GM21447 (cell line): ENCODE measurements at regions not wholly inside any gene's neighbourhood (a gene's known extent, or its start where the extent isn't known, plus 50 kb on each side); places are given as distances from the start of the nearest gene placed in this dataset.
A peak's percentile ranks its signal among the peaks of the same experiment; 100 is the strongest.
"Not testable (repeated sequence)": the region's sequence is repeated elsewhere in the genome, so short reads cannot be mapped to it uniquely, and the experiment has no call there.

Source experiments
- ATAC-seq: cut with Tn5 transposase; IDR thresholded peaks from one replicate; pipeline ENCODE4 v1.9.1; 2021; ENCODE audit not compliant: unreplicated experiment

DNA sequence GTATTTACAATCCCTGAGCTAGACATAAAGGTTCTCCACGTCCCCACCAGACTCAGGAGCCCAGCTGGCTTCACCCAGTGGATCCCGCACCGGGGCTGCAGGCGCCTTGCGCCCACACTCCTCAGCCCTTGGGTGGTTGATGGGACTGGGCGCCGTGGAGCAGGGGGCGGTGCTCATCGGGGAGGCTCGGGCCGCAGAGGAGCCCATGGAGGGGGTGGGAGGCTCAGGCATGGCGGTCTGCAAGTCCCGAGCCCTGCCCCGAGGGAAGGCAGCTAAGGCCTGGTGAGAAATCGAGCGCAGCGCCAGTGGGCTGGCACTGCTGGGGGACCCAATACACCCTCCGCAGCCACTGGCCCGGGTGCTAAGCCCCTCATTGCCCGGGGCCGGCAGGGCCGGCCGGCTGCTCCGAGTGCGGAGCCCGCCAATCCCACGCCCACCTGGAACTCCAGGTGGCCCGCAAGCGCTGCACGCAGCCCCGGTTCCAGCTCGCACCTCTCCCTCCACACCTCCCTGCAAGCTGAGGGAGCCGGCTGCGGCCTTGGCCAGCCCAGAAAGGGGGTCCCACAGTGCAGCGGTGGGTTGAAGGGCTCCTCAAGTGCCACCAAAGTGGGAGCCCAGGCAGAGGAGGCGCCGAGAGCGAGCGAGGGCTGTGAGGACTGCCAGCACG, 260.9 kb upstream of the BTG1 start:
- not testable (repeated sequence) for ATAC-seq

DNA sequence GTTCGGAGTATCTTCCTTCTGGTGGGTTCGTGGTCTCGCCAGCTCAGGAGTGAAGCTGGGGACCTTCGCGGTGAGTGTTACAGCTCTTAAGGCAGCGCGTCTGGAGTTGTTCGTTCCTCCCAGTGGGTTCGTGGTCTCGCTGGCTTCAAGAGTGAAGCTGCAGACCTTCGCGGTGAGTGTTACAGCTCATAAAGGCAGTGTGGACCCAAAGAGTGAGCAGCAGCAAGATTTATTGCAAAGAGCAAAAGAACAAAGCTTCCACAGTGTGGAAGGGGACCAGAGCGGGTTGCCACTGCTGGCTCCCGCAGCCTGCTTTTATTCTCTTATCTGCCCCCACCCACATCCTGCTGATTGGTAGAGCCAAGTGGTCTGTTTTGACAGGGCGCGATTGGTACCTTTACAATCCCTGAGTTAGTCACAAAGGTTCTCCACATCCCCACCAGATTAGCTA, 260.2 kb upstream of the BTG1 start:
- not testable (repeated sequence) for ATAC-seq

DNA sequence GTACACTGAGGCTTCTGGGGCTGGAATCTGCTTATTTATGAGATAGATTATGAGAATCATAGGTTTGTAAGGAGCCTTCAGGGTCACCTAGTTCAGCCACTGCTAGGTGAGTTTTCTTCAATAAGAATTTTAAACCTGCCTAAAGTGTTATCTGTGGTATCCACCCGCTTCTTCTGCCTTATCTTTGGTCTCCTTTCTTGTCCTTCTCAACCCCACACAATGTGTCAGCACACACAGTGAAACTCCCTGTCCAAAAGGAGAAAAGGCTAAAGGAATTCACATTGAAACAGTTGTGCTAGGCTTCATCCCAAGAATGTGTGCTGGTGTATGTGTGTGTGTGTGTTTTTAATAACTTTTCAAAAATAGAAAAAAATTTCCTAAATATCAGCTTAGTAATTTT, 259.3 kb upstream of the BTG1 start:
- ATAC-seq: no peak

DNA sequence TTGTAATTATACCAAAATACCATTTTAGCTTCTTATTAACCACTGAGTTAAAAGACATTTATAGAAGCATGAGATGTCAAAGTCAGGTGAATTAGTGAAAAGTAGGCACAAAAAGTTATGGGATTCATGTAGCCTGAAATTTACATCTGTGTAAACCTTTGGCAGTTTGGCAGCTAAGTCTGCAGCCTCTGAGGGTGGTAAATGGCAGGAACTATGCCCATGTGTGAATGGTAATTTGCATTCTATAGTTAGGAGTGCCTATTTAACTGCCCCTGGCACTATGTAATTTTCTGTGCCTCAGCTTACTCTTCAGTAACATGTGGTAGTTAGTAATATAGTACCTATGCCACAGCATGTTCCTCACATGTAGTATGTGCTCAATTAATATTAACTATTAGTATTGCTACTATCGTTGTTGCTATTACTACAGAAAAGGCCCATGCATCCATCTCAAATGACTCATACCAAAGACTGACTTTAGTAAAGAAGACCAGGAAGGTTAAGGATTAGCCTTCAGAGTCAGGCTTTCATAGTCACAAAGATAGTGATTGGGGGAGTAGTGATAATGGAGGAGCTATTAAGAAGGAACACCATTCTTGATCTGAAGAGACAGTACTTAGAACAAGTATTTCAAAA, 258.7 kb upstream of the BTG1 start:
- ATAC-seq: no peak

- ATAC-seq: peak; percentile 84
These were observed 257.8 kb upstream of the BTG1 start for GRCh38 chr12:92403210-92404175.

DNA sequence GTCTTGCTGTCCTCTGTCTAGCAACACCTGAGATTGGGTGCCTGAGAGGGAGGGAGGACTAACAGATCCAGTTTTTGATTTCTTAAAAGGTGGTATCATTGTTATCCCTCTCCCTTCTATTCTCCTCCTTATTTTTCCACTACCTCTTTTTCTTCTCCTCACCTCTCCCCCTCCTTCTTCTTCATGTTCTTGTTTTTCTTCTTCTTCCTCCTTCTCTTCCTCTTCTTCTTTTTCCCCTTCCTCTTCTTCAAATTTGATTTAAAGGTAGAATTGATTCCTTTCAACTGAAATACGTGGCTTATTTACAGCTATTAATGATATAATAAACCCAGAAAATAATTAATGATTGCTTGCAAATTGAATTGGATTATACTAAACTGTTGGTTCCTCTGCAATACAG, 256.8 kb upstream of the BTG1 start:
- no peak for ATAC-seq

DNA sequence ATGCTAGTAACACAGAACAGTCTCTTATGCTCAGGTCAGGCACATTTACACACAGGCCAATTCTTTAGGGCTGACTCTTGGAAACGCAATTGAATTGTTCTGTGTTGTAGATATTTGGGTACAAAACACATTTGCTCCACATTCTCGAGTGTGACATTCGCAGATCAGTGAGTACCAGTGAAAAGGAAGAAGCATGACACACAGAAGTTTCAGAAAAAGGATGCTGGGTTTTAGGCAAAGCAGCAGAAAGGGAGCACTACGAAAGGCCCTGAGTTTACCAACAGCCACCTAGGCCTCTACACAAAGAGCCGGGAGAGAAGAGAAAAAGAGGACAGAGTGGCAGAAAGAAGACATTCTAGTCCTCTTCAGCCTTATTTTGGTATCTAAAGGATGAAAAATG, 254.4 kb upstream of the BTG1 start:
- peak; percentile 36 for ATAC-seq

DNA sequence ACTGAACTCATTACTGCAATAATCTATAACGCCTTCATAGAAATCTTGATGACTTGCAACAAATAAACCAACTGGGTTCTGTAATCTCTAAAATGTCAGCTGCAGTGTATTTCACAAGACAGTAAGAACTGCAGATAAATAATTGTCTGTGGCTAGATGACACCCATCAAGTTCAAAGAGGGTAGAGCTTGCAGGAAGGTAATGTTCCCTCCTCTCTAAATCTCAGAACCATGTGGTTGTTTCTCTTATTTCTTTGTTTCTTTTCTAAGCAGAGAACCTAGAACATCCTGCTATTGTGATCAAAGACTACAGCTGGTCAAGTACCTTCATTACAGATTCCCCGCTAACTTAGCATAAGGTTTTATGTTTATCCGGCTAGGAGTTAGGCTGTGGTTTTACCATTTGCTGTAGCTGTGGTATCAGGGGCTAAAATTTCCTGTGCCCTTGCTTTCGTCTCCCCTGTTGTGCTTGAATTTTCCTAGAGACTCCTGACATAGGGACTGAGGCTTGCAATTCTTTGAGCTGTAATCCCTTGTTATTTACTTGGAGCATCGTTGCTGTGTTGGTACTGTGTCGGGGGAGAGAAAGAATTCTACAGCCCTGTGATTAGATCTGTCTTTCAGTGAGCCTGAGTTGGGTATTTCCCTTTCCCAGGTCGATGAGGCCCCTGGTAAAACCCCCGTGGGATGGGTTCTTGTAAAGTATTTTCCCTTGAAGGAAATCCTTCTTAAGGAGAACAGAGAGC, 253.1 kb upstream of the BTG1 start:
- no peak for ATAC-seq

DNA sequence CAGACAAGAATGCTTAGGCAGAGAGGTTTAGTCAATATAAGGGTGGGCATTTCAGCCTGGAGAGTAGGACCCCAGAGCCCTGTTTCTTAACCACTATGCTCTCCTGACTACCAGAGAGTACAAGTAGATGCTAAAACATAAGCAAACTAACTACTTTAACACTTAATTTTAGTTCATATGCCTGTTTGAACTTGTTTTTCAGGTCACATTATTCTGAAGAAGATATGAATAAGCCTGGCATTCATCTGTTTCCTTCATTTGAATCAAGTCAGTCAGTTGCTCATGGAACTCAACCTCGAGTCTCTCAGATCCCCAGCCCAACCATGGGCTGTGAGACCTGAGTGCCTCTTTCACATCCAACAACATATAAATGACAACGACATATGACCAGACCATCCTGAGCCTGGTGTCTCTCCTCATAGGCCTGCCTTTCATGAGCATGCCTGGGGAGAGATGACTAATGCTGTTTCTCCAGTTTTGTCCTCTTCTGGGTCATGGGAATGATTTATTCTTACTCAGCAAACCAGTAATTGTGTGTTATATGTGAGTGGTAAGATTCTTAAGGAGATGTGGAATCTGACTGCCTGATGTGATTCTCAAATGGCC, 251.1 kb upstream of the BTG1 start:
- no peak for ATAC-seq

GRCh38 chr12:92395322-92395721, 249.7 kb upstream of the BTG1 start:
- ATAC-seq: no peak

- no peak for ATAC-seq
These were observed 249.2 kb upstream of the BTG1 start for GRCh38 chr12:92394895-92395294.

GRCh38 chr12:92393504-92393903, 247.9 kb upstream of the BTG1 start:
- ATAC-seq: no peak

GRCh38 chr12:92391726-92392125, 246.1 kb upstream of the BTG1 start:
- ATAC-seq: not testable (repeated sequence)

DNA sequence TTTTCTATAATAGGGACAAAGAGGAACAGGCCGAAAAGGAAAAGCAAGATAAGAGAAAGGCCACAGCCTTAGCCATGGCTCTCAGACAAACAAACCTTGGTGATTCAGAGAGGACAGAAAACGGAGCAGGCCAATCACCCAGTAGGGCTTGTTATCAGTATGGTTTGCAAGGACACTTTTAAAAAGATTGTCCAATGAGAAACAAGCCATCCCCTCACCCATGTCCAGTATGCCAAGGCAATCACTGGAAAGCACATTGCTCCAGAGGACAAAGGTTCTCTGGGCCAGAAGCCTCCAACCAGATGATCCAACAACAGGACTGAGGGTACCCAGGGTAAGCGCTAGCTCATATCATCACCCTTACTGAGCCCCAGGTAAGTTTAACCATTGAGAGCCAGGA, 243.8 kb upstream of the BTG1 start:
- ATAC-seq: no peak

DNA sequence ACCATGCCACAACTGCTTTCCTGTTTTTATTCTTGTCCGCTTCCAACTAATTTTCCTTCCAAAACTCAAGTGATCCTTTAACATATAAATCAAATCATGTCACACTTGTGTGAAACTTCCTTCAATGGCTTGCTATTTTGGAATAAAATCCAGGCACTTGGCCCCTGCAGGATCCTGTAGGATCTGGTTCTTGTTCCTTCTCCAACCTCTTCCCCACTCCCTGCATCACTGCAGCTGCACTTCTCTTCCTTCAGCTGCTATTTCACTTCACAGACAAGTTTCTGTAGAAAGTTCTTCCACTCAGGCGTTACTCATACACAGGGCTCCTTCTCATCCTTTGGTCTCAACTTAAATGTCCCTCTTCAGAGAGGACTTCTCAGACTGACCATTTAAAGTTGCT, 239.7 kb upstream of the BTG1 start:
- ATAC-seq: no peak

DNA sequence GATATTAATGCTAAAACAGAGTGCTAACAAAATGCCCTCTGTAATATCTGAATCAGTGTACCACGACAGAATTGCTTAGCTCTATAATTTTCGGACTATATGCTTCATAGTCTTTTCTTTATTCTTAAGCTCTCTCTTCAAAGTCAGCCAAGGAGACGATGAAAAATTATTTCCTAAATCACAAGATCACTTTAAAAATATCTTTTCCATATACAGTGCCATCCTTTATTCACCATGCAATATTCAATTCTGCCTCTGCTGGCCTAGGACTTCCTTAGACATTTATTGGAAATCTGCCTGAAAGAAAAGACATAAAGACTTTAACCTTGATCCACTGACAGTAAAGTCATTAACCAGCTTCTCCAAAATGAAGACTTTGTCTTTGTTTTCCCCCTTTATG, 238.9 kb upstream of the BTG1 start:
- ATAC-seq: no peak

DNA sequence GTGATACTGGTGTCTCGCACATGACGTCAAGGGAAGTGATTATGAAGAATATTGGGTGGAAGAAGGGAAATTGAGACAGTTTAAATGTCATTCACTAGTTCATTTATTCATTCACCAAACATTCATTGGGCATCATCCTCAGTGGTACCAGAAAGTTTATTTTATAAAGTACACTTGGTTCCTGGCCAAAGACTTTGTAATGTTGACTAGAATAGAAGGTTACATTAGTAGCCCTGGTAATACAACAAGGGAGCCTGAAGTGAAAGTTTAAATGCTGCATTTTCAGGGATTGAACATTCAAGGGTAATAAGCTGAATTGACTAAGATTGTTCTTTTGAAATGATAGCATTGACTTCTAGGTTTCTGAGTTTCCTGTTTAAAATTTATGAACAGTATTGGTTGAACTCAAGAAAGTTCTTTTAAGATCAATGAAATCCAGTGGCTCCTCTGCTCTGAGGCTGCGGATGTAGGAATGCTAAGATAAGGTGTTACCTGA, 236.8 kb upstream of the BTG1 start:
- ATAC-seq: no peak

- ATAC-seq: no peak
These were observed 236.2 kb upstream of the BTG1 start for GRCh38 chr12:92381856-92382255.

DNA sequence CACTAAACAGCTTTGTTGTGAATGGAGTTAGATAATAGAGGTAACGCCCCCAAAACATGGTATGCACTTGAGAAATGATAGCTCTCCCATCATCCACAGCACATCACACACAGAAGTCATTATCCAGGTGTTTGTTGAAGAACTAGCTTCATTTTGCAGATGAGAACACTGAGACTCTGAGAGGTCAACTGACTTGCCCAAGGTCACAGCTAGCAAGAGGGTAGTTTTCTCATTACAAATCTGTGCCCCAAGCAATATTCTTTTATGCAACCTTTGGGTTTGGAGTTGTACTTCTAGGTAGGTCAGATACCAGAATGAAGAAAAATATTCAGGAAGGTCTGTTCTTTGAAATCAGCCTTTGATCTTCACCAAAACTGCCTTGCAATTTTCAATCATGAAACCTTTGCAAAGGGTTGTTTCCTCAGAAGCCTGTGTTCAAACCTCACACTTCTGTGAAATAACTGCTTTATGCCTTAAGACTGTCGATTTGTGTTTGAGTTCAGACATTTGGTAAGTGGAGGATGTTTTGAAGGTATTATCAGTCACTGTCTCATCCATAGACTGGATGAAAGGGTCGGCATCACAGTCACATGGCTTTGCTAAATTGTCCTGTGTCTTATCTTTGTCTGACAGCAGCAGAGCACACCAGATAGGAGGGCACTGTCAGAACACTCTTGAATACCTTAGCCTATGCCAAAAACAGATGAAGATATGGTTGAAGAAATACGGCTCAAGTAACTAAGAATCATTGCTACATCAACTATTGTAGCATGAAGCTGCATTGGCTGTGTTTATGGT, 233.2 kb upstream of the BTG1 start:
- no peak for ATAC-seq

DNA sequence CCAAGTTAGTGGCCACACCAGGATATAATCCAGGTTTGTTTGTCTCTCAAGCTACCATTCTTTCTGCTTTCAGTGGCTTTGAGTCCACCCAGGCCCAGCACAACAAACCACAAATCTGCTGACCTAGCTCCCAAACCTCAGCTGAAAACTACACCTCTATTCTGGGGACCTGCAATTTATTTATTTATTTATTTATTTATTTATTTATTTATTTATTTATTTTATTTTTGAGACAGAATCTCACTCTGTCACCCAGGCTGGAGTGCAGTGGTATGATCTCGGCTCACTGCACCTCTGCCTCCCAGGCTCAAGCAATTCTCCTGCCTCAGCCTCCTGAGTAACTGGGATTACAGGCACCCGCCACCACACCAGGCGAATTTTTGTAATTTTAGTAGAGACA, 229.9 kb upstream of the BTG1 start:
- ATAC-seq: not testable (repeated sequence)
